Stomach (tissue), 4 donors: ENCODE measurements at regions not wholly inside any gene's neighbourhood (a gene's known extent, or its start where the extent isn't known, plus 50 kb on each side); places are given as distances from the start of the nearest gene placed in this dataset.

ENCODE experiments used
- CTCF ChIP-seq, 7 experiments: fragments of 450-650 bp in 4 of 7; fragments of 200-600 bp in 3 of 7; sonication (generic) in 3 of 7; IDR thresholded peaks; one replicate each; pipeline ENCODE4 v1.5.1; 2016 to 2019; ENCODE audit warnings: antibody characterized with exemption in 7 of 7, control low read depth in 2 of 7, mild to moderate bottlenecking in 1 of 7
- POLR2A ChIP-seq, 4 donors: fragments of 450-650 bp; IDR thresholded peaks; one replicate each; pipeline ENCODE4 v1.6.1; 2016; ENCODE audit warnings: antibody characterized with exemption in 4 of 4, control low read depth in 2 of 4, mild to moderate bottlenecking in 1 of 4, moderate library complexity in 1 of 4
- POLR2AphosphoS5 ChIP-seq, 3 donors: sonication (generic); formaldehyde crosslinking; IDR thresholded peaks; one replicate each; pipeline ENCODE4 v1.6.1; 2016; ENCODE audit warnings: antibody characterized with exemption in 3 of 3

GRCh38 chr14:26392498-26392897 lies 205.3 kb downstream of the NOVA1 start:
- no peak for TF ChIP-seq CTCF (IDR thresholded peaks at IDR 0.05)
- TF ChIP-seq POLR2AphosphoS5 (IDR thresholded peaks at IDR 0.05): no peak
- TF ChIP-seq POLR2A (IDR thresholded peaks at IDR 0.05): no peak
